A673 (cell line): ENCODE measurements at regions not wholly inside any gene's neighbourhood (a gene's known extent, or its start where the extent isn't known, plus 50 kb on each side); places are given as distances from the start of the nearest gene placed in this dataset.

Experiments
- CTCF ChIP-seq: fragments of 300-800, 200-600 bp; sonication (generic); conservative IDR thresholded peaks from 2 replicates; pipeline ENCODE4 v1.5.1; 2017; ENCODE audit warnings: low read depth, mild to moderate bottlenecking, antibody characterized with exemption, low read length, moderate library complexity, mixed read lengths
- EZH2 ChIP-seq: fragments of 200-600 bp; sonication (generic); IDR thresholded peaks from 2 replicates; pipeline ENCODE4 v1.6.1; 2017; ENCODE audit warnings: borderline replicate concordance, low read depth, mild to moderate bottlenecking, mixed read lengths, antibody characterized with exemption, low read length; ENCODE audit not compliant: poor library complexity, severe bottlenecking

GRCh38 chr22:48637231-48637630 lies 1190.4 kb downstream of the BRD1 start:
- TF ChIP-seq CTCF (no peak), EZH2 (no peak)
